IPS DF 6.9 (cell line): ENCODE measurements at regions not wholly inside any gene's neighbourhood (a gene's known extent, or its start where the extent isn't known, plus 50 kb on each side); places are given as distances from the start of the nearest gene placed in this dataset.

Experiments
- DNase-seq: peaks from one replicate; pipeline ENCODE4 v3.0.0-alpha.2; 2013; ENCODE audit warnings: low read depth, low spot score
- H3K27ac ChIP-seq: one replicate; pipeline ENCODE4 v1.5.1; 2013; ENCODE audit warnings: low read length, control low read depth
- H3K27me3 ChIP-seq: 2 replicates; pipeline ENCODE4 v1.6.1; 2013; ENCODE audit warnings: mild to moderate bottlenecking, low read length; ENCODE audit not compliant: control insufficient read depth, insufficient read depth
- H3K36me3 ChIP-seq: 2 replicates; pipeline ENCODE4 v1.6.1; 2013; ENCODE audit warnings: low read length; ENCODE audit not compliant: control insufficient read depth, insufficient read depth
- H3K4me1 ChIP-seq: 2 replicates; pipeline ENCODE4 v1.6.1; 2013; ENCODE audit warnings: low read length; ENCODE audit not compliant: control insufficient read depth, insufficient read depth
- H3K4me3 ChIP-seq: 2 replicates; pipeline ENCODE4 v1.5.1; 2013; ENCODE audit warnings: mild to moderate bottlenecking, low read length
- H3K9me3 ChIP-seq: 2 replicates; pipeline ENCODE4 v1.6.1; 2013; ENCODE audit warnings: low read length, inconsistent platforms; ENCODE audit not compliant: control insufficient read depth, insufficient read depth
- WGBS: extraction: QIAGEN DNeasy Blood & Tissue Kit; methylation state at CpG from one replicate; pipeline ENCODE4 v1.1.7; 2013; ENCODE audit warnings: mixed read lengths, missing lambda C conversion rate; ENCODE audit not compliant: insufficient read length, insufficient coverage; 5-methylcytosine and 5-hydroxymethylcytosine counted together

DNA sequence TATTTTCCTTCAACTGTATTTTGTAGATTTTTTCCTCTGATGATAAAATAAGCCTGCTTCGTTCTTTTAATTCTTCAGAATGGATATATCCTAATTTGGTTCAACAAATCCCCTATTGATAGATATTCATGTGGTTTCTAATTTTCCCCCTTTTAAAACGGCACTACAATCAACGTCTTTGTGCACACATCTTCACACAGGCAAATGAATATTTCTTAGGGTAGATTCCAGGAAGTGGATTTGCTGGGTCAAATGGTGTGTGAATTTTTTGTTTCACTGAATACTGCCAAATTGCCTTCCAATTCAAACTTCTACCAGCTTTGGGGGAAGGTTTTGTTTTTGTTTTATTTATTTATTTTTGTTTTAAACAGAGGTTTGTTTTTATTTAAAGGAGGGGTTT lies 287.2 kb downstream of the FOXO1 start:
- H3K27ac ChIP-seq = no peak overlapping the region
- H3K9me3 ChIP-seq = no peaks in the 10 kb centered on the region
- H3K4me1 ChIP-seq = no peaks in the 10 kb centered on the region; the same call in 1 of the 2 replicates
- H3K36me3 ChIP-seq = no peaks in the 10 kb centered on the region
- DNase-seq = no peak
- H3K4me3 ChIP-seq = no peak overlapping the region
- no CpG with 5 or more reads among the region's 3 CpGs for WGBS
- H3K27me3 ChIP-seq = no peaks in the 10 kb centered on the region

DNA sequence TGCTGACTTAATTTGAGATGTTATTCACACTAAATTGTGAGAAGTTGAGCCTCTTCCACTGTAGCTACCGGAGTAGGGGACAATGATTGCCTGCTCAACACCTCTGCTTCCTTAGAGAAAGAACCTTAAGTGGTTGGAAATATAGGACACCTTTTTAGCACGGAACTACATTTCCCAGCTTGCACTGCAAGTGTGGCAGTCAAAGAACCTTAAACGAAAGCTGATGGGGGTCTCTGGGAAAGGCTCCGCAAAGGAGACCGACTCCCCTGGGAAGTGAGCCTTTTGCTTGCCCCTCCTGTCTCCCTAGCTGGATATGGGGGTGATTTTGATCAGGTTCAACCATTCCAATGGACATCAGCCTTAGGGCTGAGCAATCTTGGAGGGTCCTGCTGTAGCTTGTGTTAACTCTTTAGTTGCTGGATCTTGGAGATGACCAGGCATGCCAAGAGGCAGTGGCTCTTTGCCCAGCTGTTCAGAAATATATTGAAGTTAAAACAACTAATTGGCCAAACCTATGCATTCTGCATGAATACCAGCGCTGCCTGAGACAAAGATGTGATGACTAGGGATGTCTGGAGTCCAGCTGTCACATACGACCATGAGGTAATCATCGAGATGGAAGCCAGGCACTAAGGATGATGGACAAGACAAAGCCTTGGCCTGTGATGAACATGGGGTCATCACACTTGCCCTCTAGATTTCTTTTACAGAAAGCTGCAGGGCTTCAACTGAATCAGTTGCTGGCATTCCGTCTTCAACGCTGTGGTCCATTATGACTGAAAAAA lies 286.5 kb downstream of the FOXO1 start:
- Histone ChIP-seq H3K27ac (no peak overlapping the region), H3K36me3 (no peaks in the 10 kb centered on the region), H3K27me3 (no peaks in the 10 kb centered on the region), H3K4me1 (no peaks in the 10 kb centered on the region; the same call in 1 of the 2 replicates), H3K9me3 (no peaks in the 10 kb centered on the region), H3K4me3 (no peak overlapping the region)
- DNase-seq = no peak
- WGBS = no CpG with 5 or more reads among the region's 10 CpGs

DNA sequence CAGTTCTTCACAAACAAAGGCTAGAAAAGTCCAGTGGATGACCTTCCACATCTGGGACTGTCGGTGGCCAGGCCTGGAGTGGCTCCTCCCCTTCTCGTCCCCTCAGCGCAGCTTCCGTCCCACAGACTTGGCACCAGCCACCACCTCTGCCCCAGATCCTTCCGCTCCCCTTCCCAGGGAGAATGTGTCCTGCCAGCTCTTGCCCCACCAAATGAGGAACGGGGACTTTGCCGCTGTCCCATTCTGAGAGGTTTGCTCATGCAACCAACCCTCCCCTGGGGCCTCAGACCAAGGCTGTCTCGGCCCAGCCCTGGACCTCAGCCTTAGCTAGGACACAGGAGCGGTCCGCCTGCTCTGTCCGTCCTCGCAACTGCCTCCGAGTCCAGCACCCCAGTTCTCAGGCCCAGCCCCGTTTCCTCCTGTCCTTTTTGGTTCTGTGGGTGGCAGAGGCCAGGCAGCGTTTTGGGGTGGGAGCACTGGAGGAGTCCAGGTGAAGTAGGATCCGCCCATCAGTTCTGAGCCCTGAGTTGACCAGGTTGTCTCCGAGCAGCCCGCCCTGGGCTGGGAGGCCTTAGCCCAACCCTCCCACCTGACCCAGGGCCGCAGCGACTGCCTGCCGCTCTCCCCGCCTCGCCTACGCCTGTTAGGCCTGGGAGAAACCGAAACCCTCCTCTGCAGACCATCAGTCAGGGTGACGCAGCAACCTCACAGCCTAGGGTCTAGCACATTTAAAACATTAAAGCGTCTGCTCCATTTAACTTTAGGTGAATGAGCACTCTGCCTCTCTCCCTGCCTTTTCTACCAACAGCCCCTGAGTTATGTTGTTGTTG lies 284.3 kb downstream of the FOXO1 start:
- no CpG with 5 or more reads among the region's 27 CpGs for WGBS
- DNase-seq = no peak
- no peak overlapping the region for H3K27ac ChIP-seq

DNA sequence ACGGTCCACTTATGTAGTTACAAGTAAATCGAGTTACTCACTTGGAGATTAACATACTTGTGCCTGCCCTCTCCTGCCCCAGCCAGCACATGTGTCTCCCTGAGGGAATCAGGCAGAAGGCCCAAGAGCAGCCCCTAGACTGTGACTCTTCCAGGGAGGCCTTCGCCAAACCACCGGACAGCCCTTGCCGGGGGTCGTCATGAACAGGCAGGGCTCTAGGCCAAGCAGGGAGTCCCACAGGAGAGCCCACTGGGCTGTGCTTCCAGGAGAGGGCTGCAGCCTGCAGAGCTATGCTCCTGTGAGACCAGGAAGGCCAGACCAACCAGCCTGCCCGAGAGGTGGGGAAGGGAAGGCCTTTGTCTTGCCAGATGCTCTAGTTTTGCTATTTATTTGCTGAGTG lies 283.3 kb downstream of the FOXO1 start:
- Histone ChIP-seq H3K36me3 (no peaks in the 10 kb centered on the region), H3K4me1 (no peaks in the 10 kb centered on the region; the same call in 1 of the 2 replicates), H3K27ac (no peak overlapping the region), H3K9me3 (no peaks in the 10 kb centered on the region), H3K4me3 (no peak overlapping the region), H3K27me3 (no peaks in the 10 kb centered on the region)
- DNase-seq = no peak
- no CpG with 5 or more reads among the region's 7 CpGs for WGBS

More for the DNA sequence above, 284.3 kb downstream of the FOXO1 start:
- no peaks in the 10 kb centered on the region for H3K9me3 ChIP-seq
- no peaks in the 10 kb centered on the region; the same call in 1 of the 2 replicates for H3K4me1 ChIP-seq
- H3K36me3 ChIP-seq = no peaks in the 10 kb centered on the region
- no peaks in the 10 kb centered on the region for H3K27me3 ChIP-seq
- no peak overlapping the region for H3K4me3 ChIP-seq

DNA sequence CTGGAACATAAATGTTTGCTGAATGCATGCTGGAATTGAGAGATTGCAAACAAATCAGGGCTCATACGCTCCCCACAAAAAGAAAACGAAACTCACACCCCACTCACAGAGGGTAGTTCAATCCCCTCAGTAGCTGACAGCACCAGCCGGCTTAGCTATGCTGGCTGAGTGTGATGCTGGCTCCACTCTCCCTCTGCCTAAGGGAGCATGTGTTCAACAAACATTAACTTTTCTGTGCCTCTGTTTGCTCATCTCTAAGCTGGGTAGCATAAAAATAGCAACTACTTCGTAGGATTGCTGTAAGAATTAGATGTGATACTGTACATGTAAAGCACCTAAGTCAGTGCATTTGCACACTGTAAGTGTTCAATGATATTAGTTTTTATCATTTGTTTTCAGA lies 282.6 kb downstream of the FOXO1 start:
- no CpG with 5 or more reads among the region's 4 CpGs for WGBS
- Histone ChIP-seq H3K9me3 (no peaks in the 10 kb centered on the region), H3K4me3 (no peak overlapping the region), H3K27me3 (no peaks in the 10 kb centered on the region), H3K4me1 (no peaks in the 10 kb centered on the region; the same call in 1 of the 2 replicates), H3K36me3 (no peaks in the 10 kb centered on the region), H3K27ac (no peak overlapping the region)
- DNase-seq = no peak

DNA sequence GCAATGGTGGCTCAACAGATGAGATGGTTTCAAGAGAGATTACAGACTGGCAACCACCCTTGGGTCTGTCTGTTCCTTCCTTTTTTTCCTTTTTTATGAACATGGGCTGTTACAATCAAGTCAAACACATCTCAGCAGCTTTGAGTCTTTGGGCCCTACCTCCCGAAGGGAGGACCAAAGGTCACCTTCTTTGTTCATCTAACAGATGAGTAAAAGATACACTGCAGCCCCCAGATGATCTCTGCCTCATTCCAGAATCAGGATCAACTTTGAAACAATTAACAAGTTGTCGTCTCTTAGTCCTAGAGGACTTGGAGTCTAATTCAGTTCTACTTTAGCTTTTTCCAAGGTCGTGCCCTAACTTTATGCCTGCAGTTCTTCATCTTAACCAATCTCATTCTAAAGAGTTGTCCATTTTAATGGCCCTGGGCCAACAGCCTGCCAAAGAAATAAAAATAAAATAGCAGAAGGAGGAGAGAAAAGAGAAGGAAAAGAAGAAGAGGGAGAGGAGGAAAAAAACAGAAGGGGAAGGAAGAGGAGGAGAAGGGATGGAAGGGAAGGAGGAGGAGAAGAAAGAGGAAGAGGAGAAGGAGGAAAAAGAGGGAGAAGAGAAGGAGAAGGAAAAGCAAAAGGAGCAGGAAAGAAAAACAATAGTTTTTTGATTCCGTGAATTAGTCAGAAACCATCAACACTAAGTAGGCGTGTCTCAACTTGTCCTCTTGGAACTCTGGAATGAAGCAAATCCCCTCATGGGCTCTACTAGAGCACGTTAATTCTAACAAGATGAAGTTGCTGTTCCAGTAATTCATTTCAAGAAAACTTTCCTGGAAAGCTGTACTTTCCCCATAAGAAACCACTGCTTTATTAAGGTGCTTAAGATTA lies 281.2 kb downstream of the FOXO1 start:
- no peak for DNase-seq
- WGBS = no CpG with 5 or more reads among the region's 6 CpGs
- no peaks in the 10 kb centered on the region for H3K36me3 ChIP-seq
- H3K27me3 ChIP-seq = no peaks in the 10 kb centered on the region
- no peak overlapping the region for H3K4me3 ChIP-seq
- no peaks in the 10 kb centered on the region; the same call in none of the 2 replicates for H3K4me1 ChIP-seq
- no peaks in the 10 kb centered on the region for H3K9me3 ChIP-seq
- H3K27ac ChIP-seq = no peak overlapping the region

DNA sequence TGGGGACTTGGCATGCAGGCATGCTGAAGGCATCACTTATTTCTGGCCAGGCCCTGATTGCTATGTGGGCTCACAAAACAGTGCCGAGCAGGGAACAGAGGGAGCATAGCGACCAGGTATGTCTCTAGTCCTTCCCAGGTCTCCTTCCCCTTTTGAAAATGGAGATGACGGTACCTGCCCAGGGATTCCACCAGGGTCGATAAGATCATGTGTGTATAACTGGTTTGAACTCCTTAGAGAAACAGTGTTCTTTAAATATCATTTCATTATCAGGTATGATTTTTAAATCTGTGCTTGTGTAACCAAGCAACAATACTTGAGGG lies 280.6 kb downstream of the FOXO1 start:
- no peaks in the 10 kb centered on the region; the same call in none of the 2 replicates for H3K4me1 ChIP-seq
- H3K4me3 ChIP-seq = no peak overlapping the region
- no peaks in the 10 kb centered on the region for H3K27me3 ChIP-seq
- H3K36me3 ChIP-seq = no peaks in the 10 kb centered on the region
- H3K9me3 ChIP-seq = no peaks in the 10 kb centered on the region
- no CpG with 5 or more reads among the region's 4 CpGs for WGBS
- no peak overlapping the region for H3K27ac ChIP-seq
- no peak for DNase-seq

DNA sequence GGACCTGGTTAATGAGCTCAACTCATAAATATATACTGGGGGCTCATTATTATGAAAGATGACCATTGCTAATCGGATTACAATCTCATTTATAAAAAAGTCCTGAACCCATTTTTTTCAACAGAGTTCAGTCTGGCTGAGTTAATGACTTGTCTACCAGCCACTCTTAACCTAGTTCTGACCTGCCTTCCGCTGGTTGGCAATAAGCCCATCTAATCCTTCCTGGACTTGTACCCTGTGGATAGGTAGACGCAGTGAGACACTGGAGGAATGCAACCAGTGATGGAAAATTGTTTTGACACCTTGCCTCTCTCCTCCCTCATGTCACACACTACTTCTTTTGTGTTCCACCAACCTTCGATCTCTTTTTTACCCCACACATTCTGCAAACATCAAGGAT lies 279.9 kb downstream of the FOXO1 start:
- Histone ChIP-seq H3K9me3 (no peaks in the 10 kb centered on the region), H3K4me3 (no peak overlapping the region), H3K4me1 (no peaks in the 10 kb centered on the region; the same call in none of the 2 replicates), H3K27me3 (no peaks in the 10 kb centered on the region), H3K36me3 (no peaks in the 10 kb centered on the region), H3K27ac (no peak overlapping the region)
- DNase-seq = no peak
- WGBS = no CpG with 5 or more reads among the region's 4 CpGs

DNA sequence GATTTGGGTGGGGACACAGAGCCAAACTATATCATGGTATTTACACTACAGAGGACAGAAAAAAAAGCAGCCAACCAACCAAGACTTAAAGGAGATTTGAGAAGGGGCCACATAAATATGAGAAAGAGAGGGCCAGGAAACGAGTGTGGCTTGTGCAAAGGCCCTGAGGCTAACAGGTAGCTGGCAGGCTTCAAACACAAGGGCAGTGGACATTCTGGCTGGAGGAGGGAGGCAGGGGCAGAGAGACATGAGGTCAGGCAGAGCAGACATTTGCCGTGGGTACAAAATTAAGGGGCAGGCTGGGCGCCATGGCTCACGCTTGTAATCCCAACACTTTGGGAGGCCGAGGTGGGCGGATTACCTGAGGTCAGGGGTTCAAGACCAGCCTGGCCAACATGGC lies 278.7 kb downstream of the FOXO1 start:
- no CpG with 5 or more reads among the region's 6 CpGs for WGBS
- H3K4me1 ChIP-seq = no peaks in the 10 kb centered on the region; the same call in none of the 2 replicates
- no peaks in the 10 kb centered on the region for H3K27me3 ChIP-seq
- H3K4me3 ChIP-seq = no peak overlapping the region
- H3K9me3 ChIP-seq = no peaks in the 10 kb centered on the region
- no peaks in the 10 kb centered on the region for H3K36me3 ChIP-seq
- no peak for DNase-seq
- H3K27ac ChIP-seq = no peak overlapping the region

DNA sequence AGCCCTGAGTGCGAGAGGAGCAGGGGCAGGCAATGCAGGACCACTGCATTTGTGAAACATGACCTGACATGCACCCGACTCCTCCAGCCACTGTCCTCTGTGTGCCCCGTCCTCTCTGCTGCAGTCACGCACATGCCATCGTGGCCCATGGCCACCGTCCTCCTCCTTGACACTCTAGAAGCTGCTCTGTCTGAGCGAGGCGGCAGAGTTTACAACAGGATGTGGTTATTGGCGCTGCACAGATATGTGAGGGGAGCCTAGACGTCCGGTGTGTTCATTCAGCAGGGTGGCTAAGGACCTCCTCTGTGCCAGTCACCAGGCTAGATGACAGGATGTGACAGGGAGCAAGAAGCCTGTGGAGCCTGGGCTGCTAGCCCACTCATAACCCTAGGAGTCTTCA lies 277.8 kb downstream of the FOXO1 start:
- no peaks in the 10 kb centered on the region for H3K36me3 ChIP-seq
- WGBS = no CpG with 5 or more reads among the region's 11 CpGs
- H3K27ac ChIP-seq = no peak overlapping the region
- no peak for DNase-seq
- H3K27me3 ChIP-seq = no peaks in the 10 kb centered on the region
- no peaks in the 10 kb centered on the region; the same call in 1 of the 2 replicates for H3K4me1 ChIP-seq
- H3K4me3 ChIP-seq = no peak overlapping the region
- H3K9me3 ChIP-seq = no peaks in the 10 kb centered on the region
